ENCODE measurements at regions not wholly inside any gene's neighbourhood (a gene's known extent, or its start where the extent isn't known, plus 50 kb on each side); places are given as distances from the start of the nearest gene placed in this dataset.
"Not testable (repeated sequence)": the region's sequence is repeated elsewhere in the genome, so short reads cannot be mapped to it uniquely, and the experiment has no call there.

DNA sequence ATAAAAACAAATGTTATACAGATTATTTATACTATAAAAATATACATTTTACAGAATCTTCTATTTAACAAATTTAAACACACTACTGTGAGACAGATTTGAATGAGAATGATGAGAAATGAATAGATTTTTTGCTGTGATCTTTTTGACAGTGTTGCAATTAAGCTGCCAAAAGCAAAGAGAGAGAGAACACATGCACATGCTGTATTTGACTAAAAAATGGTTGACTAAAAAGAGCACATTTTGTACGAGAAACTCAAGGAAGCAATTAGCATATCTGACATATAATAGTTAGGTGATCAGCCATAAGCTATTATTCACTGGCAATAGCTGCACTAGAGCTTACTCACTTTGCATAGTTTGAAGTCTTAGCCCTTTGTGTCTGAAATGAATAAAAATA is 115.8 kb downstream of the SYT10 start:
- DNase-seq (ENCODE audit: low read depth, low spot score), result no peak

- DNase-seq (ENCODE audit: low read depth, low spot score), result no peak
Observed at GRCh38 chr12:33322519-33322918, 117.1 kb downstream of the SYT10 start.

DNA sequence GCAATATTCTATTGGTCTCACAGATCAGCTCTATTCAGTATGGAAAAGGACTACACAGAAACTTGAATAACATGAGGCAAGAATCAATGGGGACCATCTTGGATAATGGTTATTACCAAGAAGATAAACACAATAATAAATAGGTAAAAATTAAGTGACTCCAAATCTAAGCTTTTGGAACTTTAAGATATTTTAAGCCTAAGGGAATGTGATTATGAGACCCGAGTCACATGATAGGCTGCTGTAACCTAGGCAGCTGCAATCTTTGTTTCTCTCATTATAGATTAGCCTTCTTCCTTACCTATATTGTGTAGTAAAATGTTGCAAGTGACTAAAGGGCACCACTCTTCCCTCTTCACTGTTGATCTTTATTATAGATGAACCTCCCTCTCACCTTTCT is 121.9 kb downstream of the SYT10 start:
- DNase-seq (ENCODE audit: low read depth, low spot score), result no peak

GRCh38 chr12:33314223-33314622 is 125.4 kb downstream of the SYT10 start:
- DNase-seq (ENCODE audit: low read depth, low spot score), result no peak

- DNase-seq (ENCODE audit: low read depth, low spot score), result no peak
Observed at GRCh38 chr12:33313476-33313875, 126.1 kb downstream of the SYT10 start.

DNA sequence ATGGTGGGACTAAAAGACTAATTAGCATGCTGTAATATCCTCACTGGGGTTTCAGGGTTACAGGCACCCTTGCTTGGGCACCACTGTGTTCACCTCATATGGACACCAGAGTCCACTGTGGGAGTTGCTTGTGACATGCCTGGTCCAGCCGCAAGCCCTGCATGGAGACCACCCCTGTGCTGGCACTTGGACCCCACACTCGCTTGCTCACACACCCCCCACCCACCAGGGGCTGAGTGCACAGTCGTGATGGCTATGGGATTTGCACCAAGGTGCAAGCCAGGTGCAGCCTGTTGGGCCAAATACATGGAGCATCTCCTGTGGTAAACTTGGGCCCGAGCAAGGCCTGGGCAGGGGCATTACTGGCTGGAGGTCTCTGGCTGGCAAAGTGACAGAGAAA is 129.1 kb downstream of the SYT10 start:
- no peak for DNase-seq (ENCODE audit: low read depth, low spot score)

DNA sequence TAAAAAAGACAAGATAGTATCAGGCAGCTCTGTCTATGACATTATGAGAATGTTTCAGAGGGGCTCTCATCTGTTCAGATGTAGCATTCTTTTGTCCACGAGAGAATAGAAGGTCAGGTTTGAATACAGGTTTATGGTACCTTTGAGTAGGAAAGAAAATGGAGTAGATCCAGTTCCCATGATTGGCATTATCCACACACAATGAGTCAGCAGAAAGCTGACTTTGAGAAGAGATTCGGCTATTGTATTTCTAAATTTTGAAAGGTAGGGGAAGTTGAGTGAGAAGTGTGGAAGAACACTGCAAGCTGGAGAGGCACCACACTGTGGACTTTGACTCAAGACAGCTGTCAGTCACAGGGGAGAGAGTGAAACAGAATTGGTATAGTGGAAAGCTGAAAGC is 135.4 kb downstream of the SYT10 start:
- DNase-seq (ENCODE audit: low read depth, low spot score), result no peak

- no peak for DNase-seq (ENCODE audit: low read depth, low spot score)
Observed at GRCh38 chr12:33296529-33296928, 143.1 kb downstream of the SYT10 start.

DNA sequence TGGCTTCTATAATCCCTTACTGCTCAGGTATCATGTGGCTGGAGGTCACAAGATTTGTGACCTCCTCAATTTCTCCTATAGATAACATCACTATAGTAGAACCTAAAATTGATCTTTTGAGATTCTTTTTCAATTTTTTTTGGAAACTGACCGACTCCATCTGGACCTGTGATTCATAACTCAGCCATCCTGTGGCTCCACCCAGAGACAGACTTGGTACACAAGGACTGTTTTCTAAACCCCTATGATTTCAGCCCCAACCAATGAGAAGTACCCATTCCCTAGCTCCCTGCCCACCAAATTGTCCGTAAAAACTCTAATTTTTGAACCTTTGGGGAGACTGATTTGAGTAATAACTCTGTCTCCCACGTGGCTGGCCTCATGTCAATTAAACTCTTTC is 148.9 kb downstream of the SYT10 start:
- no peak for DNase-seq (ENCODE audit: low read depth, low spot score)

GRCh38 chr12:33283054-33283453 is 156.6 kb downstream of the SYT10 start:
- DNase-seq (ENCODE audit: low read depth, low spot score), result no peak

DNA sequence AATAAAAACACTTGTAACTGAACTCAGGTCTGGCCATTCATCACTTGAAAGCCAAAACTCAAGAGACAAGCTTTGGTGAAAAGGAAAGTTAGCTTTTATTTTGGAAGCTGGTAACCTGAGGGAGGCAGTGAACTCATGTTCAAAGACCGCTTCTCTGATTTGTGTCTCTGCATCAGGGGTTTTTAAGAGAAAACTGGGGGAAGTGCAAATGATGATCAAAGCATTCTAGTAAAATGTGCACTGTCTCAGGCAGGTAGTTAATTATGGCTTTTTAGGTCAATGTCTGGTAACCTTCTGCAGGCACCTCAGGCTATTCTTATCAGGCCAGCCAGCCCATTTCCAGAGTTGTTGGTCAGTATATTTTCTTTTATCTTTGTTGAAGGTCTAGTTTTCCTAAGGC is 162.2 kb downstream of the SYT10 start:
- peak; percentile 25 for DNase-seq (ENCODE audit: low read depth, low spot score)

DNA sequence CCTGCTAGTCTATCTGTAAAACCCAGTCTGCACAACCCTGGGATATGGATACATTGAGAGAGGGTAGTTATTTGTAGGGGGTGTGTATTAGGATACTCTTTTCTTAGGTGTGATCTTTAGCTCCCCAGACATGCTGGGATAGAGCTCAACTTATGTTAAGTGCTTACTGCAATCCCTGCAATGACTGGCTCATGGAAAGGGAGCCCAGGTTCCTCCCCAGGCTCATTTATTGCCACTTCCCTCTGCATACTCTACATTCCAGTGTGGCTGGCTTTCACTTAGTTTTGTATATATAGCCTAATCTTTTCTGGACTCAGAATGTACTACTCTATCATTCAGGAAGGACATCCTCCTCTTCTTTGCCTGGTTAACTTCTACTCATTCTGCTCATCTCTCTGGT is 172.0 kb downstream of the SYT10 start:
- peak; percentile 14 for DNase-seq (ENCODE audit: low read depth, low spot score)

DNA sequence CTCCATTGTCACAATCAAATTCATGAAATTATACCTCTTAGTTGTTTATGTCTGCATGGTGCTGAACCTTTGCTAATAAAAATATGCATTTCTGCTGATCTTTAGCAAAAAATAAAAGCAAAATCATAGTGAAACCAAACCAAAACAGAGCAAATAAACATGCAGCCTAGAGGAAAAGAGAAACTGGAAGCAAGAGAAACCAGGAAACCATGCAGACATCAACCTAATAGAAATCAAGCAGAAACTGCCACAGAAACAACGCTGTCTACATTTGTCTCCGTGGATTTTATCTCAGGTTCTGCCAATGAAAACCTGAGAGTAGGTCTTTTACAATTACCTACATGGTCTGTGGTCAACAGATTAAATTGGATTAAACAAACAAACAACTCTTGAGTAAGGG is 173.7 kb downstream of the SYT10 start:
- no peak for DNase-seq (ENCODE audit: low read depth, low spot score)

DNA sequence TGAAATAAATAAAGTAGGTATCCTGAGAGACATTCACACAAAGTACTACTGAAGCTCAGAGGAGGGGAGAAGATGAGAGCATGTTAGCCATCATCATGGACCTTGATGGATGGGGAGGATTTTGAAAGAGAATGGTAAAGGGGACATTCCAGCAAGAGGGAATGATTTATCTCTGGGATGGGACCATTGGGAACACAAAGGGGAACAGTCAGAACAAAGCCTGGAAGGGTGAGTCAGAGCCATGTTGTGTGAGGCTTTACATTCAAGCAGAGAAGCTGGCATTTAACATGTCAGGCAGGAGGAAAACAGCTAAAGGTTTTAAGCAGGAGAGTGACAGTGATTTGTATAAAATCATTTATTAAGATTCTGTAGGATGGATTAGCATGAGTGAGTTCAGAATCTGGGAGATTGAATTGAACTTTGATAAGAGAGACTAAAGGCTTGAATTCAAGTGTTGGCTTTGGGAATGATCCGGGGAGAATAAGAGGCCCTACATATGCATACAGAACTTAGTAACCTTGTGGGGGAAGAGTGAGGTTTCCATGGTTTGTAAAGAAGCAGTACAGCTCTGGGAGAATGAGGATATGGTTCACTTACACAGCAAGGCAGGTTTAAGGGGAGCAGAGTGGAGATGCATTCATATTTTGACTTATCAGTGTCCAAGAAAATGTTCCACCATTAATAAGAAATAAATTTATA is 174.4 kb downstream of the SYT10 start:
- DNase-seq (ENCODE audit: low read depth, low spot score), result peak; percentile 21

- no peak for DNase-seq (ENCODE audit: low read depth, low spot score)
Observed at GRCh38 chr12:33253178-33253577, 186.4 kb downstream of the SYT10 start.

GRCh38 chr12:33251548-33251947 is 188.1 kb downstream of the SYT10 start:
- DNase-seq (ENCODE audit: low read depth, low spot score), result no peak

DNA sequence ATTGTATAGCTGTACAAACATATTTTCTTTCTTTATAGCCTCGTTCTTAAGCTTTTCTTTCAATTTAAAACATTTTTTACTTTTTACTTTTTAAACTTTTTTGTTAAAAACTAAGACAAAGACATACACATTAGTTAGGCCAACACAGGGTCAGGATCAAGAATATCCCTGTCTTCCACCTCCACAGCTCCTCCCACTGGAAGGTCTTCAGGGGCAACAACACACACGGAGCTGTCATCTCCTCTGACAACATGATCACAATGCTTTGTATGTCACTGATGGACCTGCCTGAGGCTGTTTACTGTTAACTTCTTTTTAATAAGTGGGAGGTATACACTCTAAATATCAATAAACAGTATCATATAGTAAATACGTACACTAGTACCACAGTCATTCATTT is 191.3 kb downstream of the SYT10 start:
- no peak for DNase-seq (ENCODE audit: low read depth, low spot score)

GRCh38 chr12:33247625-33248024 is 192.0 kb downstream of the SYT10 start:
- DNase-seq (ENCODE audit: low read depth, low spot score), result peak; percentile 17

DNA sequence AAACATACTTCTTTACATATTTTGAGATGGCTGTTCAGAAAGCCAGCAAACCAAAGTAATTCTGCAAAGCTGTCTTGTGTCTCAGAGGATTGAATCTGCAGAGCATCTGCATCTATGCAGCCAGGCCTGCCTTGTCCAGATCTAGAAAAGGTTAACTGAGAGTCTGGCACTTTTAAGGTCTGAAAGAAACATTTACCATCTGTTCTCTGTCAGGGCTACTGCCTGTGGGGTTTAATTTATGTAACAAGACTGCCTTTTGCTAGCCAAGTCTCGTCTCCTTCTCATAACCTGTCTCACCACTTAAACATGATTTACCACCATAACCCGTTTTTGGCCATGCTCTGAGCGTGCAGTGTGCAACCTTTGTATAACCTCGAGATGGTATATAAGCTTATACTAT is 194.2 kb downstream of the SYT10 start:
- DNase-seq (ENCODE audit: low read depth, low spot score), result peak; percentile 3

DNA sequence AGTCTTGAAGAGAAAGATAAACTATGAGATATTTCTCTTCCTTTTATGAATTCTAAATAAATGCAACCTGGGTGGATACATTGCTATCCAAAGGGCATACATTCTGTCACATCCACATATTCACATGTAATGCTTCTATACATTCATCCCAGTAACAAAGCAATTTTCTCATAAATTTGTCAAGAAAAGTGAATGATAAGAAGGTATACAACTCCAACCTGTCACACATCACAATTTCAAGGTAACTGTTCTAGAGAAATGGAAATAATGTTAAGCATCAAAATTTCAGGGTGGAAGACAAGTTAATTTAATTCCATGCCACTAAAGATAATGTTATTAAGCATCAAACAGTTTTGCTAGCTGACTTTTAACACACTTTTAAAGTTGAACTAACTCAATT is 212.9 kb downstream of the SYT10 start:
- DNase-seq (ENCODE audit: low read depth, low spot score), result no peak

DNA sequence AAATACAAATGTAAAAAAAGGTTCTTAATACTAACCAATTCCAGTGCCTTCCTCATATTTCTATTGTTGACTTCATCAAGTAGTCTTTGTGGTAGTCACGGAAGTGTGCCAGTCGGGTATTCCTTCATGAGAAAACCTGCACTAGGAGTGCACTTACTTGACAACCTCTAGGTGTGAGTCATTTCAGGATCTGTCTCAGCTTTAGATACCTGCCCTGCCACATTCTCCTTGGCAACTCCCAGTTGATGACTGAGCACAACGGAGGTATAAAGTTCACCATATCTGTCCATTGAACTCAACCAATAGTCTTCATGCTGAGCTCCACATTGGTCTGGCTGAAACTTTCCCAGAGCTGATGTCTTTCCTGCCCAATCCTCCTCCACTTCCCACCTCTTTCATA is 215.7 kb downstream of the SYT10 start:
- no peak for DNase-seq (ENCODE audit: low read depth, low spot score)

DNA sequence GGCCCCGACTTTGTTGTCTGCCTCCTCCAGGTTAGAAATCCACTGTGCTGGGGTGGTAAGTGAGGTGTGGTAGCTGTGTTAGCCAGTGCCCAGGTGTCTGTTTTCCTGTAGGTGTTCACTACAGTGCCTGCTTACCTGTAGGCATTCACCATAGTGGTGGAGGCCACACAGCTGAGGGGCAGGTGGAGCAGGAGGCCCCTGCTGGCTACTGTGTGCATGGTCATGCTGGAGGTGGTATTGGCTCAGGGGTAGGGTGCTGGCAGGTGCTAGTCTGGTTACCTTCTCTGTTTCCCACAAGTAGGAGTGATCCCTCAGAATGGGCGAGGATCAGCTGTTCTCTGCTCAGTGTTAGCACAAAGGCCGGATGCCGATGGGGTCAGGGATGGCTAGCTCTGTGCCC is 217.3 kb downstream of the SYT10 start:
- DNase-seq (ENCODE audit: low read depth, low spot score), result no peak

GRCh38 chr12:33205981-33206380 is 233.6 kb downstream of the SYT10 start:
- no peak for DNase-seq (ENCODE audit: low read depth, low spot score)

- DNase-seq (ENCODE audit: low read depth, low spot score), result not testable (repeated sequence)
Observed at GRCh38 chr12:33194389-33194788, 245.2 kb downstream of the SYT10 start.
